ENCODE measurements at regions not wholly inside any gene's neighbourhood (a gene's known extent, or its start where the extent isn't known, plus 50 kb on each side); places are given as distances from the start of the nearest gene placed in this dataset.

DNA sequence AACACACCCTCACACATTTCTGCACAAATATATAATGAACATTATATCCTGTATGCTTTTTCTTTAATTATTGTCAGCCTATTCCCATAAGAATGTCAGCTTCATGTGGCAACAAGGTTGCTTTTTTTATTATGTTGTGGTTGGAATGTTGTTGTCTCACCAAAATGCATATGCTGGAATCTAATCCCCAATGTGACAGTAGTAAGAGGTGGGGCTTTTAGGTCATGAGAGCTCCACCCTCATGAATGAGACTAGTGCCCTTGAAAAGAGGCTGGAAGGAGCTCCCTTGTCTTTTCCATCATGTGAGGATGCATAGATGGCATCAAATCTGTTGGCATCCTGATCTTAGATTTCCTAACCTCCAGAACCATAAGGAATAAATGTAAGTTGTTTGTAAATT is 131.3 kb upstream of the IRX6 start:
- TF ChIP-seq, protein P1, sequence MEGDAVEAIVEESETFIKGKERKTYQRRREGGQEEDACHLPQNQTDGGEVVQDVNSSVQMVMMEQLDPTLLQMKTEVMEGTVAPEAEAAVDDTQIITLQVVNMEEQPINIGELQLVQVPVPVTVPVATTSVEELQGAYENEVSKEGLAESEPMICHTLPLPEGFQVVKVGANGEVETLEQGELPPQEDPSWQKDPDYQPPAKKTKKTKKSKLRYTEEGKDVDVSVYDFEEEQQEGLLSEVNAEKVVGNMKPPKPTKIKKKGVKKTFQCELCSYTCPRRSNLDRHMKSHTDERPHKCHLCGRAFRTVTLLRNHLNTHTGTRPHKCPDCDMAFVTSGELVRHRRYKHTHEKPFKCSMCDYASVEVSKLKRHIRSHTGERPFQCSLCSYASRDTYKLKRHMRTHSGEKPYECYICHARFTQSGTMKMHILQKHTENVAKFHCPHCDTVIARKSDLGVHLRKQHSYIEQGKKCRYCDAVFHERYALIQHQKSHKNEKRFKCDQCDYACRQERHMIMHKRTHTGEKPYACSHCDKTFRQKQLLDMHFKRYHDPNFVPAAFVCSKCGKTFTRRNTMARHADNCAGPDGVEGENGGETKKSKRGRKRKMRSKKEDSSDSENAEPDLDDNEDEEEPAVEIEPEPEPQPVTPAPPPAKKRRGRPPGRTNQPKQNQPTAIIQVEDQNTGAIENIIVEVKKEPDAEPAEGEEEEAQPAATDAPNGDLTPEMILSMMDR (optimal IDR thresholded peaks at IDR 0.05 in 1 of 3, IDR thresholded peaks at IDR 0.05 in 1 of 3, conservative IDR thresholded peaks at IDR 0.05 in 1 of 3; ENCODE audit: extremely low read depth in 1 of 3, insufficient read depth in 2 of 3, low read length in 3 of 3) = no peak
- TF ChIP-seq EZH2 (IDR thresholded peaks at IDR 0.05; ENCODE audit: low read length) = no peak
